HCT116 (cell line): ENCODE measurements at regions not wholly inside any gene's neighbourhood (a gene's known extent, or its start where the extent isn't known, plus 50 kb on each side); places are given as distances from the start of the nearest gene placed in this dataset.

Experiments
- ATAC-seq: fragments of 200-7000 bp; cut with Tn5 transposase; 2 replicates; pipeline ENCODE4 v1.9.1; 2020; ENCODE audit warnings: mild to moderate bottlenecking, moderate library complexity
- BruUV-seq: library from RNA; stranded (reverse); fragments of 400-500 nt; replicated peaks from 2 replicates; lab custom pipeline; 2021; lab: Mats Ljungman, UMichigan
- CTCF ChIA-PET: fragments of 300-600 bp; sonication (Branson Sonifier 250); formaldehyde crosslinking; loops from one replicate; lab custom pipeline; 2021; ENCODE audit warnings: antibody characterized with exemption; lab: Charles Lee
- POLR2A ChIA-PET: fragments of 300-600, 350-600 bp; sonication (Branson Sonifier 250); formaldehyde crosslinking; loops from one replicate; lab custom pipeline; 2021; ENCODE audit warnings: antibody characterized with exemption; lab: Charles Lee
- RAD21 ChIA-PET, 2 experiments: fragments of 300-600 bp; sonication (Branson Sonifier 250); formaldehyde crosslinking; loops; one replicate each; lab custom pipeline; 2023; ENCODE audit warnings: low total read pairs in 2 of 2; ENCODE audit not compliant: uncharacterized antibody in 2 of 2, unreplicated experiment in 2 of 2, low non-redundant PET in 1 of 2; lab: Charles Lee
- DNase-seq: peaks from one replicate; pipeline ENCODE4 v3.0.0-alpha.2; 2010; ENCODE audit warnings: low read depth, low spot score
- H2AFZ ChIP-seq: fragments of 200-600 bp; shearing (Covaris generic), sonication (generic); 2 replicates; pipeline ENCODE4 v1.6.1; 2017; ENCODE audit warnings: low read depth, mixed run types, mixed read lengths, antibody characterized with exemption, low read length; ENCODE audit not compliant: poor library complexity, severe bottlenecking
- H3K27ac ChIP-seq: 2 replicates; pipeline ENCODE4 v1.5.1; 2012; ENCODE audit warnings: low read depth, low read length
- H3K27me3 ChIP-seq: fragments of 200-600 bp; sonication (generic); 2 replicates; pipeline ENCODE4 v1.6.1; 2016; ENCODE audit warnings: mixed run types, low read length, mixed read lengths; ENCODE audit not compliant: insufficient read depth
- H3K36me3 ChIP-seq, 2 experiments: fragments of 200-500 bp in 1 of 2; fragments of 200-600 bp in 1 of 2; sonication (Bioruptor generic) in 1 of 2; sonication (generic) in 1 of 2; 2 replicates each; pipeline versions ENCODE4 v1.5.1 to v1.6.1; 2014 to 2016; ENCODE audit warnings: low read length in 2 of 2, inconsistent platforms in 1 of 2, mixed read lengths in 1 of 2, mixed run types in 1 of 2; ENCODE audit not compliant: insufficient read depth in 2 of 2, control insufficient read depth in 1 of 2
- H3K4me1 ChIP-seq, 2 experiments: fragments of 200-600 bp in 1 of 2; sonication (generic) in 1 of 2; 2 replicates each; pipeline versions ENCODE4 v1.5.1 to v1.6.1; 2012 to 2017; ENCODE audit warnings: low read length in 2 of 2, inconsistent platforms in 1 of 2, mild to moderate bottlenecking in 1 of 2, mixed read lengths in 1 of 2, mixed run types in 1 of 2, moderate library complexity in 1 of 2; ENCODE audit not compliant: insufficient read depth in 2 of 2, control insufficient read depth in 1 of 2
- H3K4me2 ChIP-seq: fragments of 200-600 bp; sonication (generic); 2 replicates; pipeline ENCODE4 v1.6.1; 2017; ENCODE audit warnings: mixed run types, low read length, mixed read lengths
- H3K4me3 ChIP-seq, 2 experiments: fragments of 200-600 bp in 1 of 2; sonication (generic) in 1 of 2; replicated peaks in 1 of 2; 2 replicates each; pipeline ENCODE4 v1.5.1; 2011 to 2016; ENCODE audit warnings: low read length in 2 of 2, control low read depth in 1 of 2, low read depth in 1 of 2, mild to moderate bottlenecking in 1 of 2, mixed read lengths in 1 of 2, mixed run types in 1 of 2
- H3K79me2 ChIP-seq: fragments of 200-600 bp; sonication (generic); 2 replicates; pipeline ENCODE4 v1.6.1; 2017; ENCODE audit warnings: mild to moderate bottlenecking, mixed run types, low read length, moderate library complexity, mixed read lengths; ENCODE audit not compliant: insufficient read depth
- H3K9ac ChIP-seq: fragments of 200-600 bp; sonication (generic); 2 replicates; pipeline ENCODE4 v1.6.1; 2016; ENCODE audit warnings: low read length, mixed read lengths
- H3K9me2 ChIP-seq: fragments of 200-600 bp; sonication (generic), shearing (Covaris generic); 2 replicates; pipeline ENCODE4 v1.6.1; 2017; ENCODE audit warnings: mixed run types, mild to moderate bottlenecking, moderate library complexity; ENCODE audit not compliant: insufficient read depth
- H3K9me3 ChIP-seq, 2 experiments: fragments of 200-500 bp in 1 of 2; fragments of 200-600 bp in 1 of 2; sonication (Bioruptor generic) in 1 of 2; sonication (generic) in 1 of 2; 2 replicates each; pipeline ENCODE4 v1.6.1; 2014 to 2017; ENCODE audit warnings: low read length in 2 of 2, mixed read lengths in 2 of 2, inconsistent platforms in 1 of 2, low read depth in 1 of 2, mild to moderate bottlenecking in 1 of 2, mixed run types in 1 of 2, moderate library complexity in 1 of 2; ENCODE audit not compliant: control insufficient read depth in 1 of 2, insufficient read depth in 1 of 2
- H4K20me1 ChIP-seq: fragments of 200-600 bp; sonication (generic), shearing (Covaris generic); 2 replicates; pipeline ENCODE4 v1.6.1; 2017; ENCODE audit warnings: mixed run types, mild to moderate bottlenecking, moderate library complexity; ENCODE audit not compliant: insufficient read depth
- CBX3 ChIP-seq: IDR thresholded peaks from 2 replicates; pipeline ENCODE4 v1.6.1; 2012; ENCODE audit warnings: low read depth
- EZH2phosphoT487 ChIP-seq: fragments of 200-600 bp; IDR thresholded peaks from 2 replicates; pipeline ENCODE4 v1.6.1; 2018; ENCODE audit warnings: antibody characterized with exemption, borderline replicate concordance
- FOSL1 ChIP-seq: IDR thresholded peaks from 2 replicates; pipeline ENCODE4 v1.6.1; 2012; ENCODE audit warnings: low read depth
- JUND ChIP-seq: IDR thresholded peaks from 2 replicates; pipeline ENCODE4 v1.6.1; 2012
- POLR2AphosphoS5 ChIP-seq: IDR thresholded peaks from 2 replicates; pipeline ENCODE4 v1.6.1; 2011; ENCODE audit warnings: mild to moderate bottlenecking, low read depth, low read length, moderate library complexity
- RAD21 ChIP-seq: IDR thresholded peaks from 2 replicates; pipeline ENCODE4 v1.6.1; 2012; ENCODE audit warnings: low read depth, mild to moderate bottlenecking
- SIN3A ChIP-seq: IDR thresholded peaks from 2 replicates; pipeline ENCODE4 v1.6.1; 2012; ENCODE audit warnings: low read depth
- SP1 ChIP-seq: IDR thresholded peaks from 2 replicates; pipeline ENCODE4 v1.6.1; 2012; ENCODE audit warnings: low read depth
- TCF7L2 ChIP-seq: IDR thresholded peaks from 2 replicates; pipeline ENCODE4 v1.7.0; 2011; ENCODE audit warnings: borderline replicate concordance, inconsistent platforms; ENCODE audit not compliant: insufficient read depth, insufficient read length; ENCODE audit errors: extremely low read depth
- ZNF274 ChIP-seq: fragments of 200-500 bp; sonication (Bioruptor generic); IDR thresholded peaks from 2 replicates; pipeline ENCODE4 v1.6.1; 2014; ENCODE audit warnings: mild to moderate bottlenecking, low read depth, low read length, inconsistent platforms
- intact Hi-C: fragments of 100-400 bp; cut with micrococcal nuclease; formaldehyde crosslinking; loops from 2 replicates; pipeline ENCODE4 v1.10.0; 2022
- TF ChIP-seq, protein P1 (sequence below): IDR thresholded peaks from 2 replicates; pipeline ENCODE4 v1.6.1; 2012
- TF ChIP-seq, protein P2 (sequence below), 3 experiments: fragments of 200-600 bp in 1 of 3; sonication (generic) in 1 of 3; IDR thresholded peaks in 2 of 3; conservative IDR thresholded peaks in 1 of 3; 2 replicates each; pipeline ENCODE4 v1.5.1; 2012 to 2017; ENCODE audit warnings: low read depth in 2 of 3, low read length in 2 of 3, antibody characterized with exemption in 1 of 3, borderline replicate concordance in 1 of 3, control low read depth in 1 of 3, mild to moderate bottlenecking in 1 of 3, mixed read lengths in 1 of 3, mixed run types in 1 of 3, moderate library complexity in 1 of 3; ENCODE audit not compliant: insufficient read depth in 1 of 3
- TF ChIP-seq, protein P3 (sequence below): IDR thresholded peaks from 2 replicates; pipeline ENCODE4 v1.6.1; 2011; ENCODE audit warnings: mild to moderate bottlenecking, low read length, moderate library complexity; ENCODE audit not compliant: insufficient replicate concordance; ENCODE audit errors: extremely low read depth
- TF ChIP-seq, protein P4 (sequence below): IDR thresholded peaks from 2 replicates; pipeline ENCODE4 v1.6.1; 2012; ENCODE audit warnings: low read depth

DNA sequence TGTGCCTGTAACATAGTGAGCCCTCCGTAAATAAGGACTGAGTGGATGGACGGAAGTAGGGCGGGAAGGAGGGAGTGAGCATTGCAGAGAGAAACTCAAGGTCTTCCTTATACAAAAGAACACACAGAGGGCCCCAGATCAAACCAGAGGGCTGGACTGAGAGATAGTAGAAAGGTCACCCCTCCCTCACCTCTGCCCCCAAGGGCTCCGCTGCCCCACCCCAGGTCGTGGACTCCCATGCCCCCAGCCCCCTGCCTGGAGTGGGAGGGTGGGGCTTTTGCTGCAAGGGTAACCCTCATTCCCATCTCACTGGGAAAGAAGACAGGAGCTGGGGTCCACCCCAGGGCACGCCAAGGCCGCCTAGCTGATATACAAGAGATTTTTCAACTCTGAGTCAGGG, 157.0 kb downstream of the MN1 start:
- no peaks in the 10 kb centered on the region for H3K9me3 ChIP-seq
- ChIA-PET RAD21 (no interaction called here), CTCF (no interaction called here), POLR2A (no interaction called here)
- DNase-seq (no peak), ATAC-seq (no peak)
- H3K4me1 ChIP-seq, result no peaks in the 10 kb centered on the region
- no TSS peak for BruUV-seq
- no peak overlapping the region for H3K27ac ChIP-seq
- no peak overlapping the region for H2AFZ ChIP-seq
- intact Hi-C loops, result no loop called here
- no peaks in the 10 kb centered on the region for H3K36me3 ChIP-seq
- TF ChIP-seq JUND (no peak), EZH2phosphoT487 (no peak), SP1 (no peak), CBX3 (no peak), ZNF274 (no peak), RAD21 (no peak), FOSL1 (no peak), TCF7L2 (no peak), SIN3A (no peak), POLR2AphosphoS5 (no peak)
- TF ChIP-seq, protein P1, sequence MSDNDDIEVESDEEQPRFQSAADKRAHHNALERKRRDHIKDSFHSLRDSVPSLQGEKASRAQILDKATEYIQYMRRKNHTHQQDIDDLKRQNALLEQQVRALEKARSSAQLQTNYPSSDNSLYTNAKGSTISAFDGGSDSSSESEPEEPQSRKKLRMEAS, result no peak
- TF ChIP-seq, protein P2, sequence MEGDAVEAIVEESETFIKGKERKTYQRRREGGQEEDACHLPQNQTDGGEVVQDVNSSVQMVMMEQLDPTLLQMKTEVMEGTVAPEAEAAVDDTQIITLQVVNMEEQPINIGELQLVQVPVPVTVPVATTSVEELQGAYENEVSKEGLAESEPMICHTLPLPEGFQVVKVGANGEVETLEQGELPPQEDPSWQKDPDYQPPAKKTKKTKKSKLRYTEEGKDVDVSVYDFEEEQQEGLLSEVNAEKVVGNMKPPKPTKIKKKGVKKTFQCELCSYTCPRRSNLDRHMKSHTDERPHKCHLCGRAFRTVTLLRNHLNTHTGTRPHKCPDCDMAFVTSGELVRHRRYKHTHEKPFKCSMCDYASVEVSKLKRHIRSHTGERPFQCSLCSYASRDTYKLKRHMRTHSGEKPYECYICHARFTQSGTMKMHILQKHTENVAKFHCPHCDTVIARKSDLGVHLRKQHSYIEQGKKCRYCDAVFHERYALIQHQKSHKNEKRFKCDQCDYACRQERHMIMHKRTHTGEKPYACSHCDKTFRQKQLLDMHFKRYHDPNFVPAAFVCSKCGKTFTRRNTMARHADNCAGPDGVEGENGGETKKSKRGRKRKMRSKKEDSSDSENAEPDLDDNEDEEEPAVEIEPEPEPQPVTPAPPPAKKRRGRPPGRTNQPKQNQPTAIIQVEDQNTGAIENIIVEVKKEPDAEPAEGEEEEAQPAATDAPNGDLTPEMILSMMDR (IDR thresholded peaks at IDR 0.05 in 2 of 3, conservative IDR thresholded peaks at IDR 0.05 in 1 of 3; ENCODE audit: borderline replicate concordance in 1 of 3, insufficient read depth in 1 of 3, low read depth in 2 of 3, low read length in 2 of 3), result no peak
- TF ChIP-seq, protein P3, sequence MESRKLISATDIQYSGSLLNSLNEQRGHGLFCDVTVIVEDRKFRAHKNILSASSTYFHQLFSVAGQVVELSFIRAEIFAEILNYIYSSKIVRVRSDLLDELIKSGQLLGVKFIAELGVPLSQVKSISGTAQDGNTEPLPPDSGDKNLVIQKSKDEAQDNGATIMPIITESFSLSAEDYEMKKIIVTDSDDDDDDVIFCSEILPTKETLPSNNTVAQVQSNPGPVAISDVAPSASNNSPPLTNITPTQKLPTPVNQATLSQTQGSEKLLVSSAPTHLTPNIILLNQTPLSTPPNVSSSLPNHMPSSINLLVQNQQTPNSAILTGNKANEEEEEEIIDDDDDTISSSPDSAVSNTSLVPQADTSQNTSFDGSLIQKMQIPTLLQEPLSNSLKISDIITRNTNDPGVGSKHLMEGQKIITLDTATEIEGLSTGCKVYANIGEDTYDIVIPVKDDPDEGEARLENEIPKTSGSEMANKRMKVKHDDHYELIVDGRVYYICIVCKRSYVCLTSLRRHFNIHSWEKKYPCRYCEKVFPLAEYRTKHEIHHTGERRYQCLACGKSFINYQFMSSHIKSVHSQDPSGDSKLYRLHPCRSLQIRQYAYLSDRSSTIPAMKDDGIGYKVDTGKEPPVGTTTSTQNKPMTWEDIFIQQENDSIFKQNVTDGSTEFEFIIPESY, result no peak
- TF ChIP-seq, protein P4, sequence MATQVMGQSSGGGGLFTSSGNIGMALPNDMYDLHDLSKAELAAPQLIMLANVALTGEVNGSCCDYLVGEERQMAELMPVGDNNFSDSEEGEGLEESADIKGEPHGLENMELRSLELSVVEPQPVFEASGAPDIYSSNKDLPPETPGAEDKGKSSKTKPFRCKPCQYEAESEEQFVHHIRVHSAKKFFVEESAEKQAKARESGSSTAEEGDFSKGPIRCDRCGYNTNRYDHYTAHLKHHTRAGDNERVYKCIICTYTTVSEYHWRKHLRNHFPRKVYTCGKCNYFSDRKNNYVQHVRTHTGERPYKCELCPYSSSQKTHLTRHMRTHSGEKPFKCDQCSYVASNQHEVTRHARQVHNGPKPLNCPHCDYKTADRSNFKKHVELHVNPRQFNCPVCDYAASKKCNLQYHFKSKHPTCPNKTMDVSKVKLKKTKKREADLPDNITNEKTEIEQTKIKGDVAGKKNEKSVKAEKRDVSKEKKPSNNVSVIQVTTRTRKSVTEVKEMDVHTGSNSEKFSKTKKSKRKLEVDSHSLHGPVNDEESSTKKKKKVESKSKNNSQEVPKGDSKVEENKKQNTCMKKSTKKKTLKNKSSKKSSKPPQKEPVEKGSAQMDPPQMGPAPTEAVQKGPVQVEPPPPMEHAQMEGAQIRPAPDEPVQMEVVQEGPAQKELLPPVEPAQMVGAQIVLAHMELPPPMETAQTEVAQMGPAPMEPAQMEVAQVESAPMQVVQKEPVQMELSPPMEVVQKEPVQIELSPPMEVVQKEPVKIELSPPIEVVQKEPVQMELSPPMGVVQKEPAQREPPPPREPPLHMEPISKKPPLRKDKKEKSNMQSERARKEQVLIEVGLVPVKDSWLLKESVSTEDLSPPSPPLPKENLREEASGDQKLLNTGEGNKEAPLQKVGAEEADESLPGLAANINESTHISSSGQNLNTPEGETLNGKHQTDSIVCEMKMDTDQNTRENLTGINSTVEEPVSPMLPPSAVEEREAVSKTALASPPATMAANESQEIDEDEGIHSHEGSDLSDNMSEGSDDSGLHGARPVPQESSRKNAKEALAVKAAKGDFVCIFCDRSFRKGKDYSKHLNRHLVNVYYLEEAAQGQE, result no peak
- no peak overlapping the region for H3K9ac ChIP-seq
- no peaks in the 10 kb centered on the region for H4K20me1 ChIP-seq
- H3K4me3 ChIP-seq, result no peak overlapping the region
- H3K4me2 ChIP-seq, result no peak overlapping the region
- H3K27me3 ChIP-seq, result peaks cover 15% of the 10 kb centered on the region
- H3K79me2 ChIP-seq, result no peaks in the 10 kb centered on the region
- no peaks in the 10 kb centered on the region for H3K9me2 ChIP-seq
